Liver (tissue), 8 donors: ENCODE measurements at regions not wholly inside any gene's neighbourhood (a gene's known extent, or its start where the extent isn't known, plus 50 kb on each side); places are given as distances from the start of the nearest gene placed in this dataset.

Source experiments
- DNase-seq: peaks from one replicate; pipeline ENCODE4 v3.0.0-alpha.2; 2017; ENCODE audit warnings: low spot score
- H3K27ac ChIP-seq, 2 donors: one replicate each; pipeline ENCODE4 v1.7.0; 2013; ENCODE audit warnings: inconsistent platforms in 2 of 2, low read length in 2 of 2, control low read depth in 1 of 2, low read depth in 1 of 2, mild to moderate bottlenecking in 1 of 2
- H3K27me3 ChIP-seq, 4 donors: one replicate each; pipeline versions ENCODE4 v1.6.1 to v1.7.0; 2013; ENCODE audit warnings: low read length in 3 of 4, inconsistent platforms in 1 of 4, mild to moderate bottlenecking in 1 of 4, moderate library complexity in 1 of 4; ENCODE audit not compliant: control insufficient read depth in 4 of 4, insufficient read depth in 4 of 4
- H3K36me3 ChIP-seq, 4 donors: one replicate each; pipeline versions ENCODE4 v1.6.1 to v1.7.0; 2013; ENCODE audit warnings: low read length in 3 of 4, mild to moderate bottlenecking in 3 of 4, low read depth in 1 of 4, moderate library complexity in 1 of 4; ENCODE audit not compliant: control insufficient read depth in 4 of 4, insufficient read depth in 3 of 4
- H3K4me1 ChIP-seq, 4 donors: one replicate each; pipeline versions ENCODE4 v1.6.1 to v1.7.0; 2013; ENCODE audit warnings: low read length in 3 of 4, mild to moderate bottlenecking in 3 of 4, moderate library complexity in 1 of 4; ENCODE audit not compliant: control insufficient read depth in 4 of 4, insufficient read depth in 4 of 4
- H3K4me3 ChIP-seq, 3 donors: one replicate each; pipeline versions ENCODE4 v1.6.1 to v1.7.0; 2013; ENCODE audit warnings: low read length in 3 of 3, control low read depth in 1 of 3, low read depth in 1 of 3, mild to moderate bottlenecking in 1 of 3
- H3K9ac ChIP-seq, 2 donors: one replicate each; pipeline ENCODE4 v1.7.0; 2013; ENCODE audit warnings: low read length in 2 of 2, mild to moderate bottlenecking in 2 of 2, moderate library complexity in 2 of 2, control low read depth in 1 of 2, low read depth in 1 of 2
- H3K9me3 ChIP-seq, 4 donors: one replicate each; pipeline versions ENCODE4 v1.6.1 to v1.7.0; 2013; ENCODE audit warnings: low read length in 3 of 4; ENCODE audit not compliant: control insufficient read depth in 4 of 4
- EGR1 ChIP-seq, 2 donors: IDR thresholded peaks; 2 replicates each; pipeline ENCODE4 v1.6.1; 2016 to 2018; ENCODE audit warnings: antibody characterized with exemption in 2 of 2, low read depth in 2 of 2
- FOXA1 ChIP-seq: IDR thresholded peaks from 2 replicates; pipeline ENCODE4 v1.6.1; 2016; ENCODE audit warnings: antibody characterized with exemption
- FOXA2 ChIP-seq: IDR thresholded peaks from 2 replicates; pipeline ENCODE4 v1.6.1; 2016; ENCODE audit warnings: antibody characterized with exemption
- GABPA ChIP-seq, 2 donors: IDR thresholded peaks in 1 of 2; conservative IDR thresholded peaks in 1 of 2; 2 replicates each; pipeline ENCODE4 v1.6.1; 2016; ENCODE audit warnings: antibody characterized with exemption in 2 of 2, mild to moderate bottlenecking in 1 of 2, moderate library complexity in 1 of 2
- HNF4A ChIP-seq, 2 donors: conservative IDR thresholded peaks; 2 replicates each; pipeline ENCODE4 v1.6.1; 2016; ENCODE audit warnings: antibody characterized with exemption in 2 of 2, mild to moderate bottlenecking in 2 of 2
- HNF4G ChIP-seq: IDR thresholded peaks from 2 replicates; pipeline ENCODE4 v1.6.1; 2016; ENCODE audit warnings: antibody characterized with exemption
- NR2F2 ChIP-seq: IDR thresholded peaks from 2 replicates; pipeline ENCODE4 v1.6.1; 2016; ENCODE audit warnings: antibody characterized with exemption
- RAD21 ChIP-seq, 2 donors: IDR thresholded peaks; 2 replicates each; pipeline ENCODE4 v1.6.1; 2016; ENCODE audit warnings: antibody characterized with exemption in 2 of 2, mild to moderate bottlenecking in 2 of 2
- RXRA ChIP-seq, 2 donors: IDR thresholded peaks; 2 replicates each; pipeline ENCODE4 v1.6.1; 2017 to 2018; ENCODE audit warnings: antibody characterized with exemption in 2 of 2, mild to moderate bottlenecking in 1 of 2
- TAF1 ChIP-seq: conservative IDR thresholded peaks from 2 replicates; pipeline ENCODE4 v1.6.1; 2016; ENCODE audit warnings: antibody characterized with exemption, mild to moderate bottlenecking
- YY1 ChIP-seq: IDR thresholded peaks from 2 replicates; pipeline ENCODE4 v1.6.1; 2016; ENCODE audit warnings: antibody characterized with exemption, mild to moderate bottlenecking
- WGBS: extraction: QIAGEN DNeasy Blood & Tissue Kit; methylation state at CpG from one replicate; pipeline ENCODE4 v1.1.7; 2013; 5-methylcytosine and 5-hydroxymethylcytosine counted together
- TF ChIP-seq, protein P1 (sequence below): IDR thresholded peaks from 2 replicates; pipeline ENCODE4 v1.6.1; 2016; ENCODE audit warnings: antibody characterized with exemption
- TF ChIP-seq, protein P2 (sequence below): IDR thresholded peaks from 2 replicates; pipeline ENCODE4 v1.6.1; 2016; ENCODE audit warnings: antibody characterized with exemption
- TF ChIP-seq, protein P3 (sequence below): fragments of 150-350 bp; IDR thresholded peaks from 2 replicates; pipeline ENCODE4 v1.5.1; 2017; ENCODE audit warnings: improper control_type of control experiment, low read depth, low read length; ENCODE audit not compliant: missing input control
- TF ChIP-seq, protein P4 (sequence below): IDR thresholded peaks from 2 replicates; pipeline ENCODE4 v1.6.1; 2016; ENCODE audit warnings: antibody characterized with exemption, mild to moderate bottlenecking
- TF ChIP-seq, protein P5 (sequence below): IDR thresholded peaks from 2 replicates; pipeline ENCODE4 v1.6.1; 2016; ENCODE audit warnings: antibody characterized with exemption
- donor health status: healthy.
- donor health status: healthy.
- donor health status: healthy.
- donor health status: healthy.
- donor health status: healthy.

DNA sequence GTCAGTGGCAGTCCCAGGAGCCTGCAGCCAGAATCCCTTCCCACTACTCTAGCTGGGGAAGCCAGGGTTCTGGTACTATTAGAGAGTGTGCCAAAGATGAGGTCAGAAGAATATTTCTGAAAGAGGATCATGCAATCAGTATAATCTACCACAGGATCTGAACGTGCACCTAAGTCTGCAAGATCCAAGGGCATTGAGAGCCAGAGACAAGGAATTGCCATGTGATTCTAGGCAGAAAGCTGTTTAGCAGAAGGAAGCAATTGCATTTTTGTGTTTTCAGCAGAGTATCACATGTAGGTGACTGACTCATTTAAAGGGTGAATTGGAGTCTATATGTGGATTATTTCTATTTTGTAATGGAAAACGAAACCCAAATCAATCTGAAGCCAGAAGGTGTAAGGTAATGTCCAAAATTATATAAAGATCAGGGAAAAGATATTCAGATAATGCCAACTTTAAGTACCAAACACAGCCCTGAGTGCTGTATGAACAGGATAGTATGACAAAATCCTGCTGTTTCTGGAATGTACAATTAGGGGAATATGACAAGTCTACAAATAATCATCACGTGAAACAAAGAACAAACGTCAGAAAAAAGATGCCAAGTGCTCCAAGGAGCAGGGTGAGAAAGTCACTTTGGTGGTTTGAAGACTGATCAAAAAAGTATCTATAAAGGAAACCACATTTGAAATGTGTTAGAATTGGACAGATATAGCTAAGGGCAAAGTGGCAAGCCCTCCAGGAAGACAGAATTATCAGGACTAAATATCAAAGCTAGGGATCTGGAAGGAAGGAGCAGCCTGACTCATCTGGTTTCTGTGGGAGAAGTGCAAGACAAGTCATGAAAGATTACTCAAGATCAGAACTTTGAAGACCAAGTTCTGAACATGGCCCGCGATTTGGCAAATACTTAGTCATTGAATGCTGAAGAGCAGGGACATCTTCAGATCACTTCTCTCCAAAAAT lies 1036.6 kb downstream of the NTRK3 start:
- no peaks in the 10 kb centered on the region for H3K36me3 ChIP-seq
- no peak overlapping the region for H3K27ac ChIP-seq

DNA sequence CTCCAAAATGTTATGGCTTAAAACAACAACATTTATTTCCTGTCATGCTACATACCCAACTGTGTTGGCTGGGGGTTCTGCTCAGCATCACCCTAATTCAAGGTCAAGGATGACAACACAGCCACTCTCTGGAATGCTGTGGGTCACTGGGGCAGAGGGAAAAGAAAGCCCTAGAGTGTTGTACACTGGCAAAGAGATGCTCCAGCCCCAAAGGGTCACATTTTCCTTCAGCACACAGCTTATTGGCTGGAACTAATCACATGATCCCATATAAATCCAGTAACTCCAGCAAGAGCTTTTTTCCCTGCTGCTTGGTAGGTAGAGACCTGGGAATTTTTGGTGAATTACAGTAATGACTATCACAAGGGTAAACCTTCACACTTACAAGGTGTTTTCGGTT lies 1041.4 kb downstream of the NTRK3 start:
- WGBS, result 76% methylated on average over 1 of the region's 1 CpG
- H3K9me3 ChIP-seq, result no peaks in the 10 kb centered on the region
- H3K27ac ChIP-seq, result no peak overlapping the region
- H3K27me3 ChIP-seq, result peaks cover 0 to 2% (median 0%) of the 10 kb centered on the region in 4 donors
- H3K36me3 ChIP-seq, result no peaks in the 10 kb centered on the region
- no peak for TF ChIP-seq HNF4A (conservative IDR thresholded peaks at IDR 0.05)
- peak; percentile 34 for TF ChIP-seq NR2F2
- no peak for TF ChIP-seq RAD21 (IDR thresholded peaks at IDR 0.05)
- TF ChIP-seq, protein P1, sequence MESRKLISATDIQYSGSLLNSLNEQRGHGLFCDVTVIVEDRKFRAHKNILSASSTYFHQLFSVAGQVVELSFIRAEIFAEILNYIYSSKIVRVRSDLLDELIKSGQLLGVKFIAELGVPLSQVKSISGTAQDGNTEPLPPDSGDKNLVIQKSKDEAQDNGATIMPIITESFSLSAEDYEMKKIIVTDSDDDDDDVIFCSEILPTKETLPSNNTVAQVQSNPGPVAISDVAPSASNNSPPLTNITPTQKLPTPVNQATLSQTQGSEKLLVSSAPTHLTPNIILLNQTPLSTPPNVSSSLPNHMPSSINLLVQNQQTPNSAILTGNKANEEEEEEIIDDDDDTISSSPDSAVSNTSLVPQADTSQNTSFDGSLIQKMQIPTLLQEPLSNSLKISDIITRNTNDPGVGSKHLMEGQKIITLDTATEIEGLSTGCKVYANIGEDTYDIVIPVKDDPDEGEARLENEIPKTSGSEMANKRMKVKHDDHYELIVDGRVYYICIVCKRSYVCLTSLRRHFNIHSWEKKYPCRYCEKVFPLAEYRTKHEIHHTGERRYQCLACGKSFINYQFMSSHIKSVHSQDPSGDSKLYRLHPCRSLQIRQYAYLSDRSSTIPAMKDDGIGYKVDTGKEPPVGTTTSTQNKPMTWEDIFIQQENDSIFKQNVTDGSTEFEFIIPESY, result no peak
- no peak for DNase-seq
- H3K4me3 ChIP-seq, result no peak overlapping the region
- H3K9ac ChIP-seq, result no peak overlapping the region
- no peaks in the 10 kb centered on the region for H3K4me1 ChIP-seq

More for the DNA sequence above, 1036.6 kb downstream of the NTRK3 start:
- H3K9me3 ChIP-seq, result no peaks in the 10 kb centered on the region
- no peak overlapping the region for H3K9ac ChIP-seq
- no peak overlapping the region for H3K4me3 ChIP-seq
- TF ChIP-seq EGR1 (IDR thresholded peaks at IDR 0.05; ENCODE audit: low read depth in 2 of 2) (no peak), GABPA (IDR thresholded peaks at IDR 0.05 in 1 of 2, conservative IDR thresholded peaks at IDR 0.05 in 1 of 2) (no peak)
- H3K27me3 ChIP-seq, result no peaks in the 10 kb centered on the region
- 60% methylated on average over 6 of the region's 6 CpGs for WGBS
- H3K4me1 ChIP-seq, result no peaks in the 10 kb centered on the region
- DNase-seq, result no peak

DNA sequence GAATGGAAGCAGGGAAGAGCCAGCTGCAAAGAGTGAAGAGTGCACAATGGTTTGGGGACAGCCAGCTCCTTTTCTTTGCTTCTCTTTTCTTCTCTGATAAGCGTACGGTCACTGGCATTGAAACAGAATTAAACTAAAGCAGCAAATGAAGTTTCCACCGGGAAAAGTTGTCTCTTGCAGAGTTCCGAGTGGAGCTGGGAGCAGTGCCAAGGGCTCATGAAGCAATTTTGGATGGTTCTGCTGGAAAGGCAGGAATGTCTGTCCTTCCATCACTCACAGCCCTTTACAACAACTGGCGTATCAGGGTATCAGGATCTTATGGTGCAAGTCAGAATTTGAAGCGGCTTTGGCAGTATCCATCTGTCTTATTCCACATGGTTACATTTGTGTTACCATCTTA lies 1042.9 kb downstream of the NTRK3 start:
- H3K36me3 ChIP-seq, result no peaks in the 10 kb centered on the region
- WGBS, result 66% methylated on average over 6 of the region's 6 CpGs
- peaks cover 0 to 2% (median 0%) of the 10 kb centered on the region in 4 donors for H3K27me3 ChIP-seq
- H3K4me1 ChIP-seq, result no peaks in the 10 kb centered on the region
- no peak overlapping the region for H3K4me3 ChIP-seq
- H3K9me3 ChIP-seq, result no peaks in the 10 kb centered on the region
- DNase-seq, result no peak
- H3K9ac ChIP-seq, result no peak overlapping the region
- no peak overlapping the region for H3K27ac ChIP-seq
- TF ChIP-seq FOXA2 (no peak), FOXA1 (no peak), NR2F2 (no peak), TAF1 (no peak), HNF4G (no peak), YY1 (no peak), HNF4A (conservative IDR thresholded peaks at IDR 0.05) (no peak), GABPA (IDR thresholded peaks at IDR 0.05 in 1 of 2, conservative IDR thresholded peaks at IDR 0.05 in 1 of 2) (no peak), RAD21 (IDR thresholded peaks at IDR 0.05) (no peak), EGR1 (IDR thresholded peaks at IDR 0.05; ENCODE audit: low read depth in 2 of 2) (no peak), RXRA (IDR thresholded peaks at IDR 0.05) (no peak)
- TF ChIP-seq, protein P2, sequence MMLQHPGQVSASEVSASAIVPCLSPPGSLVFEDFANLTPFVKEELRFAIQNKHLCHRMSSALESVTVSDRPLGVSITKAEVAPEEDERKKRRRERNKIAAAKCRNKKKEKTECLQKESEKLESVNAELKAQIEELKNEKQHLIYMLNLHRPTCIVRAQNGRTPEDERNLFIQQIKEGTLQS, result no peak
- TF ChIP-seq, protein P3, sequence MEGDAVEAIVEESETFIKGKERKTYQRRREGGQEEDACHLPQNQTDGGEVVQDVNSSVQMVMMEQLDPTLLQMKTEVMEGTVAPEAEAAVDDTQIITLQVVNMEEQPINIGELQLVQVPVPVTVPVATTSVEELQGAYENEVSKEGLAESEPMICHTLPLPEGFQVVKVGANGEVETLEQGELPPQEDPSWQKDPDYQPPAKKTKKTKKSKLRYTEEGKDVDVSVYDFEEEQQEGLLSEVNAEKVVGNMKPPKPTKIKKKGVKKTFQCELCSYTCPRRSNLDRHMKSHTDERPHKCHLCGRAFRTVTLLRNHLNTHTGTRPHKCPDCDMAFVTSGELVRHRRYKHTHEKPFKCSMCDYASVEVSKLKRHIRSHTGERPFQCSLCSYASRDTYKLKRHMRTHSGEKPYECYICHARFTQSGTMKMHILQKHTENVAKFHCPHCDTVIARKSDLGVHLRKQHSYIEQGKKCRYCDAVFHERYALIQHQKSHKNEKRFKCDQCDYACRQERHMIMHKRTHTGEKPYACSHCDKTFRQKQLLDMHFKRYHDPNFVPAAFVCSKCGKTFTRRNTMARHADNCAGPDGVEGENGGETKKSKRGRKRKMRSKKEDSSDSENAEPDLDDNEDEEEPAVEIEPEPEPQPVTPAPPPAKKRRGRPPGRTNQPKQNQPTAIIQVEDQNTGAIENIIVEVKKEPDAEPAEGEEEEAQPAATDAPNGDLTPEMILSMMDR, result no peak
- TF ChIP-seq, protein P4, sequence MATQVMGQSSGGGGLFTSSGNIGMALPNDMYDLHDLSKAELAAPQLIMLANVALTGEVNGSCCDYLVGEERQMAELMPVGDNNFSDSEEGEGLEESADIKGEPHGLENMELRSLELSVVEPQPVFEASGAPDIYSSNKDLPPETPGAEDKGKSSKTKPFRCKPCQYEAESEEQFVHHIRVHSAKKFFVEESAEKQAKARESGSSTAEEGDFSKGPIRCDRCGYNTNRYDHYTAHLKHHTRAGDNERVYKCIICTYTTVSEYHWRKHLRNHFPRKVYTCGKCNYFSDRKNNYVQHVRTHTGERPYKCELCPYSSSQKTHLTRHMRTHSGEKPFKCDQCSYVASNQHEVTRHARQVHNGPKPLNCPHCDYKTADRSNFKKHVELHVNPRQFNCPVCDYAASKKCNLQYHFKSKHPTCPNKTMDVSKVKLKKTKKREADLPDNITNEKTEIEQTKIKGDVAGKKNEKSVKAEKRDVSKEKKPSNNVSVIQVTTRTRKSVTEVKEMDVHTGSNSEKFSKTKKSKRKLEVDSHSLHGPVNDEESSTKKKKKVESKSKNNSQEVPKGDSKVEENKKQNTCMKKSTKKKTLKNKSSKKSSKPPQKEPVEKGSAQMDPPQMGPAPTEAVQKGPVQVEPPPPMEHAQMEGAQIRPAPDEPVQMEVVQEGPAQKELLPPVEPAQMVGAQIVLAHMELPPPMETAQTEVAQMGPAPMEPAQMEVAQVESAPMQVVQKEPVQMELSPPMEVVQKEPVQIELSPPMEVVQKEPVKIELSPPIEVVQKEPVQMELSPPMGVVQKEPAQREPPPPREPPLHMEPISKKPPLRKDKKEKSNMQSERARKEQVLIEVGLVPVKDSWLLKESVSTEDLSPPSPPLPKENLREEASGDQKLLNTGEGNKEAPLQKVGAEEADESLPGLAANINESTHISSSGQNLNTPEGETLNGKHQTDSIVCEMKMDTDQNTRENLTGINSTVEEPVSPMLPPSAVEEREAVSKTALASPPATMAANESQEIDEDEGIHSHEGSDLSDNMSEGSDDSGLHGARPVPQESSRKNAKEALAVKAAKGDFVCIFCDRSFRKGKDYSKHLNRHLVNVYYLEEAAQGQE, result no peak
- TF ChIP-seq, protein P1, result no peak
- TF ChIP-seq, protein P5, sequence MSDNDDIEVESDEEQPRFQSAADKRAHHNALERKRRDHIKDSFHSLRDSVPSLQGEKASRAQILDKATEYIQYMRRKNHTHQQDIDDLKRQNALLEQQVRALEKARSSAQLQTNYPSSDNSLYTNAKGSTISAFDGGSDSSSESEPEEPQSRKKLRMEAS, result no peak
